PC-9 (cell line): ENCODE measurements at regions not wholly inside any gene's neighbourhood (a gene's known extent, or its start where the extent isn't known, plus 50 kb on each side); places are given as distances from the start of the nearest gene placed in this dataset.

Source experiments
- BruUV-seq: library from RNA; stranded (reverse); fragments of 400-500 nt; replicated peaks from 2 replicates; lab custom pipeline; 2021; lab: Mats Ljungman, UMichigan
- CTCF ChIA-PET: fragments of 300-600 bp; sonication (Branson Sonifier 250); formaldehyde crosslinking; loops from one replicate; lab custom pipeline; 2022; ENCODE audit warnings: antibody characterized with exemption; lab: Charles Lee
- POLR2A ChIA-PET: fragments of 300-600 bp; sonication (Branson Sonifier 250); formaldehyde crosslinking; loops from one replicate; lab custom pipeline; 2022; ENCODE audit warnings: antibody characterized with exemption; ENCODE audit not compliant: unreplicated experiment; lab: Charles Lee
- DNase-seq, 2 experiments: peaks; one replicate each; pipeline versions ENCODE4 v3.0.0 to v3.0.0-alpha.2; 2015 to 2022; ENCODE audit warnings: mixed read lengths in 1 of 2
- H2AFZ ChIP-seq: fragments of 200-600 bp; sonication (generic); 2 replicates; pipeline ENCODE4 v1.8.1; 2017; ENCODE audit warnings: antibody characterized with exemption
- H3F3A ChIP-seq: fragments of 200-600 bp; sonication (generic); 2 replicates; pipeline ENCODE4 v1.8.1; 2017; ENCODE audit warnings: antibody characterized with exemption, mild to moderate bottlenecking, low read depth; ENCODE audit not compliant: insufficient read depth
- H3K27ac ChIP-seq: fragments of 200-600 bp; sonication (generic); 2 replicates; pipeline ENCODE4 v1.6.1; 2016; ENCODE audit warnings: mixed run types
- H3K27me3 ChIP-seq: fragments of 200-600 bp; sonication (generic); 2 replicates; pipeline ENCODE4 v1.6.1; 2016; ENCODE audit warnings: low read depth, mixed run types; ENCODE audit not compliant: insufficient read depth
- H3K36me3 ChIP-seq: fragments of 200-600 bp; sonication (generic); 2 replicates; pipeline ENCODE4 v1.6.1; 2016; ENCODE audit warnings: low read depth, mixed run types
- H3K4me1 ChIP-seq: fragments of 200-600 bp; sonication (generic); replicated peaks from 2 replicates; pipeline ENCODE4 v1.6.1; 2016; ENCODE audit warnings: mixed run types; ENCODE audit not compliant: insufficient read depth
- H3K4me2 ChIP-seq: fragments of 200-600 bp; sonication (generic); 2 replicates; pipeline ENCODE4 v1.6.1; 2017; ENCODE audit warnings: mixed run types
- H3K4me3 ChIP-seq: fragments of 200-600 bp; sonication (generic); 2 replicates; pipeline ENCODE4 v1.6.1; 2016; ENCODE audit warnings: mixed run types
- H3K79me2 ChIP-seq: fragments of 200-600 bp; sonication (generic); 2 replicates; pipeline ENCODE4 v1.6.1; 2017; ENCODE audit warnings: low read depth, mixed run types
- H3K9me2 ChIP-seq: fragments of 200-600 bp; sonication (generic); 2 replicates; pipeline ENCODE4 v1.8.1; 2017; ENCODE audit warnings: mild to moderate bottlenecking; ENCODE audit not compliant: insufficient read depth
- H3K9me3 ChIP-seq: fragments of 200-600 bp; sonication (generic); 2 replicates; pipeline ENCODE4 v1.8.1; 2016; ENCODE audit warnings: low read depth; ENCODE audit not compliant: insufficient read depth
- H4K20me1 ChIP-seq: fragments of 200-600 bp; sonication (generic); 2 replicates; pipeline ENCODE4 v1.8.1; 2017; ENCODE audit not compliant: insufficient read depth
- CTCF ChIP-seq: fragments of 200-600 bp; sonication (generic); conservative IDR thresholded peaks from 2 replicates; pipeline ENCODE4 v1.6.1; 2017; ENCODE audit warnings: mixed run types, antibody characterized with exemption, mild to moderate bottlenecking, moderate library complexity
- EZH2 ChIP-seq: fragments of 200-600 bp; sonication (generic); IDR thresholded peaks from 2 replicates; pipeline ENCODE4 v1.8.0; 2017; ENCODE audit warnings: antibody characterized with exemption, low read depth
- intact Hi-C: fragments of 100-400 bp; cut with micrococcal nuclease; formaldehyde crosslinking; loops from one replicate; pipeline ENCODE4 v1.10.0; 2022; ENCODE audit not compliant: unreplicated experiment

- Histone ChIP-seq H3K27ac (no peak overlapping the region), H3K9me2 (no peaks in the 10 kb centered on the region), H3K9me3 (no peaks in the 10 kb centered on the region), H3K79me2 (no peaks in the 10 kb centered on the region), H2AFZ (no peak overlapping the region), H3K4me2 (no peak overlapping the region), H3K4me3 (no peak overlapping the region), H3K4me1 (no peaks in the 10 kb centered on the region), H4K20me1 (no peaks in the 10 kb centered on the region), H3K27me3 (no peaks in the 10 kb centered on the region), H3K36me3 (no peaks in the 10 kb centered on the region), H3F3A (no peaks in the 10 kb centered on the region)
- no peak for DNase-seq
- POLR2A ChIA-PET: no interaction called here
- intact Hi-C loops: no loop called here
- TF ChIP-seq EZH2: no peak
- TF ChIP-seq CTCF: no peak
- BruUV-seq: no TSS peak
- CTCF ChIA-PET: no interaction called here
These were observed 312.3 kb upstream of the ONECUT1 start for GRCh38 chr15:53102483-53102882.

GRCh38 chr15:53080484-53080883 is 290.3 kb upstream of the ONECUT1 start:
- Histone ChIP-seq H3K4me2 (no peak overlapping the region), H3K27ac (no peak overlapping the region), H4K20me1 (no peaks in the 10 kb centered on the region), H2AFZ (no peak overlapping the region), H3K79me2 (no peaks in the 10 kb centered on the region), H3K36me3 (no peaks in the 10 kb centered on the region), H3F3A (no peaks in the 10 kb centered on the region), H3K9me2 (no peaks in the 10 kb centered on the region), H3K9me3 (no peaks in the 10 kb centered on the region), H3K27me3 (no peaks in the 10 kb centered on the region), H3K4me3 (no peak overlapping the region), H3K4me1 (no peaks in the 10 kb centered on the region)
- intact Hi-C loops: no loop called here
- no TSS peak for BruUV-seq
- TF ChIP-seq CTCF: no peak
- TF ChIP-seq EZH2: no peak
- DNase-seq: no peak
- CTCF ChIA-PET: no interaction called here
- POLR2A ChIA-PET: no interaction called here

DNA sequence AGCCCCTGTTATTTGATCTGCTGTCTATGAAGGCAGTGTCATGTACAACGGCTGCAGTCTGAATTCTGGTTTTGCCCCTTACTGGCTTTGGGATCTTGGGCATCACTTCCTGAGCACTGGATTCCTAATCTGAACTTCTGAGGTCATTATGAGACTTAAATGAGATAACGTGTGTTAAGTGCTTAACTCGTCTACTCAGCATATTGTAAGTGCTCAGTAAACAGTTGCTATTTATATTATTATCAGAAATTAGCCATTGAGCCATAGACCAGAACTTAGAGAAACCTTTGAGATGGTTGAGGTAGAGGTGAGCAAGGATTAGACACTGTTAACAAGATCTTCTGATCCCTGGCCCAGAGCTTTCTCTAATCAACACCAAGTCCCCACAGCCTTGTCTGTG is 284.1 kb upstream of the ONECUT1 start:
- no peak for DNase-seq
- Histone ChIP-seq H3K4me2 (no peak overlapping the region), H3F3A (no peaks in the 10 kb centered on the region), H3K27ac (no peak overlapping the region), H3K9me3 (no peaks in the 10 kb centered on the region), H3K27me3 (no peaks in the 10 kb centered on the region), H4K20me1 (no peaks in the 10 kb centered on the region), H2AFZ (no peak overlapping the region), H3K79me2 (no peaks in the 10 kb centered on the region), H3K4me3 (no peak overlapping the region), H3K4me1 (no peaks in the 10 kb centered on the region), H3K9me2 (no peaks in the 10 kb centered on the region), H3K36me3 (no peaks in the 10 kb centered on the region)
- ChIA-PET CTCF (no interaction called here), POLR2A (no interaction called here)
- TF ChIP-seq EZH2 (no peak), CTCF (no peak)
- intact Hi-C loops: no loop called here
- no TSS peak for BruUV-seq
